Tibial artery (tissue), 4 donors: ENCODE measurements at regions not wholly inside any gene's neighbourhood (a gene's known extent, or its start where the extent isn't known, plus 50 kb on each side); places are given as distances from the start of the nearest gene placed in this dataset.
"Not testable (repeated sequence)": the region's sequence is repeated elsewhere in the genome, so short reads cannot be mapped to it uniquely, and the experiment has no call there.

Experiments
- DNase-seq, 2 donors: peaks; one replicate each; pipeline ENCODE4 v3.0.0-alpha.2; 2019
- H3K27ac ChIP-seq, 2 donors: fragments of 200-600 bp; sonication (generic) in 1 of 2; 1 replicate in 1 of 2; 2 replicates in 1 of 2; pipeline ENCODE4 v1.5.1; 2018 to 2019; ENCODE audit warnings: mild to moderate bottlenecking in 1 of 2
- H3K27me3 ChIP-seq, 2 donors: fragments of 200-600 bp; sonication (generic) in 1 of 2; one replicate each; pipeline versions ENCODE4 v1.5.1 to v1.6.0; 2016 to 2019
- H3K36me3 ChIP-seq, 3 donors: fragments of 200-600 bp; sonication (generic) in 2 of 3; one replicate each; pipeline ENCODE4 v1.5.1; 2016 to 2019; ENCODE audit warnings: mild to moderate bottlenecking in 2 of 3
- H3K4me1 ChIP-seq, 4 donors: fragments of 200-600 bp; sonication (generic) in 2 of 4; 1 replicate in 3 of 4; 2 replicates in 1 of 4; pipeline ENCODE4 v1.5.1; 2016 to 2019
- H3K4me3 ChIP-seq, 2 donors: fragments of 200-600 bp; sonication (generic) in 1 of 2; 1 replicate in 1 of 2; 2 replicates in 1 of 2; pipeline ENCODE4 v1.5.1; 2018 to 2019; ENCODE audit warnings: mild to moderate bottlenecking in 2 of 2
- H3K9me3 ChIP-seq, 3 donors: fragments of 200-600 bp; sonication (generic) in 1 of 3; one replicate each; pipeline ENCODE4 v1.5.1; 2016 to 2019
- intact Hi-C: fragments of 100-400 bp; cut with DNase I; formaldehyde crosslinking; loops from one replicate; pipeline ENCODE4 v1.15.0; 2023; ENCODE audit warnings: low total_unique reads
- TF ChIP-seq, protein P1 (sequence below), 2 experiments: fragments of 200-600 bp in 1 of 2; fragments of 450-650 bp in 1 of 2; IDR thresholded peaks; one replicate each; pipeline ENCODE4 v1.5.1; 2017 to 2019; ENCODE audit warnings: antibody characterized with exemption in 2 of 2, mild to moderate bottlenecking in 1 of 2, moderate library complexity in 1 of 2

DNA sequence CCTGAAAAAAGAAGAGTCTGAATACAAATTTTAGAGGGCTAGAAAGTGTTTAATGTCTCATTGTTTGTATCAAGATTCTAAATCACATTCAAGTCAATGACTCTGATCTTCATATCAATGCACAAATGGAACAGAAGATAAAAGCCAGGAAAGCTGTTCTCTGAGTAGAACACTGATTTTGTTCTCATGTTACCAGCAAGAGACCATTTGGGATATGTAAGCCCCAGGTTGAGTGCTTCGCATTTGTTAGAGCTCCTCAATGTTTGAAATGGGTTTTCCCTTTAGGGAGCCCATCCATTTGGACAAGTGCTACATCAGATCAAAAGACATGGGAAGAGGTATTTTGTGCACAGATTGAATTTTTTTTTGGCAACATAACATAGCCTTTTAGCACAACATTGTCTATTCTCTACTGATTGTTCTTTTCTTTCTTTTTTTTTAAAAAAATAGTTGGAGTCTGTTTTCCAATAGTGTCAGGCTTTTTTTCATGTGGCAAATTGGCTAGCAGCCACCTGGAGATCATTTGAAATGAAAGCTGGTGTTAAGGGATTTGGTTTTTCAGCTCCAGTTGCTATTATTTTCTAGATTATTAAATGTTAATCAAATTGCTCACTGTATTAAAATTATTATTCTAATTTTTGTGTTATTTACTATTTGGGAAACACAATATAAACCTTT lies 74.5 kb upstream of the ZPLD1 start:
- Histone ChIP-seq H3K27ac (no peak overlapping the region), H3K4me3 (no peak overlapping the region), H3K27me3 (no peaks in the 10 kb centered on the region), H3K9me3 (peaks cover 0 to 9% (median 0%) of the 10 kb centered on the region in 3 donors), H3K4me1 (no peaks in the 10 kb centered on the region), H3K36me3 (no peaks in the 10 kb centered on the region)
- intact Hi-C loops: no loop called here
- TF ChIP-seq, protein P1, sequence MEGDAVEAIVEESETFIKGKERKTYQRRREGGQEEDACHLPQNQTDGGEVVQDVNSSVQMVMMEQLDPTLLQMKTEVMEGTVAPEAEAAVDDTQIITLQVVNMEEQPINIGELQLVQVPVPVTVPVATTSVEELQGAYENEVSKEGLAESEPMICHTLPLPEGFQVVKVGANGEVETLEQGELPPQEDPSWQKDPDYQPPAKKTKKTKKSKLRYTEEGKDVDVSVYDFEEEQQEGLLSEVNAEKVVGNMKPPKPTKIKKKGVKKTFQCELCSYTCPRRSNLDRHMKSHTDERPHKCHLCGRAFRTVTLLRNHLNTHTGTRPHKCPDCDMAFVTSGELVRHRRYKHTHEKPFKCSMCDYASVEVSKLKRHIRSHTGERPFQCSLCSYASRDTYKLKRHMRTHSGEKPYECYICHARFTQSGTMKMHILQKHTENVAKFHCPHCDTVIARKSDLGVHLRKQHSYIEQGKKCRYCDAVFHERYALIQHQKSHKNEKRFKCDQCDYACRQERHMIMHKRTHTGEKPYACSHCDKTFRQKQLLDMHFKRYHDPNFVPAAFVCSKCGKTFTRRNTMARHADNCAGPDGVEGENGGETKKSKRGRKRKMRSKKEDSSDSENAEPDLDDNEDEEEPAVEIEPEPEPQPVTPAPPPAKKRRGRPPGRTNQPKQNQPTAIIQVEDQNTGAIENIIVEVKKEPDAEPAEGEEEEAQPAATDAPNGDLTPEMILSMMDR (IDR thresholded peaks at IDR 0.05): no peak
- DNase-seq: no peak

DNA sequence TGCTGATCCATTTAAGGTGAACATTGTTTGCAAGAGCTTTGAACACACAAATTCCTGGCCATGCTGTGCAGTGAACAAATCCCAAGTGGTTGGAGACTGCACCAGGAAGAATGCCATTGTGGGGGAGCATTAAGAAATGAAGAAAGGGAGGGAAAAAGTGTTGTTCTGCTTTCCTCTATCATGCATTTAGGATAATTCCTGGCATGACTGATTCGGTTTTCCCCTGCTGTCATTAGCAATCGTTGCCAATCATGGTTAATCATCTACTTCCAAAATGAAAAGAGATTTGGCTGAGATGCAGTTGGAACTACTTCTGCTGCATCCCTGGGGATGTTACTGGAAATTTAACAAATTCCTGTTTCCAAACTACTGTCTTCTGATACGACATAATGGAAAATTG lies 73.7 kb upstream of the ZPLD1 start:
- H3K4me1 ChIP-seq: no peaks in the 10 kb centered on the region
- TF ChIP-seq, protein P1 (IDR thresholded peaks at IDR 0.05): no peak
- intact Hi-C loops: no loop called here
- DNase-seq: no peak
- no peak overlapping the region for H3K27ac ChIP-seq
- H3K36me3 ChIP-seq: no peaks in the 10 kb centered on the region
- H3K4me3 ChIP-seq: no peak overlapping the region
- H3K27me3 ChIP-seq: no peaks in the 10 kb centered on the region
- peaks cover 0 to 9% (median 0%) of the 10 kb centered on the region in 3 donors for H3K9me3 ChIP-seq

DNA sequence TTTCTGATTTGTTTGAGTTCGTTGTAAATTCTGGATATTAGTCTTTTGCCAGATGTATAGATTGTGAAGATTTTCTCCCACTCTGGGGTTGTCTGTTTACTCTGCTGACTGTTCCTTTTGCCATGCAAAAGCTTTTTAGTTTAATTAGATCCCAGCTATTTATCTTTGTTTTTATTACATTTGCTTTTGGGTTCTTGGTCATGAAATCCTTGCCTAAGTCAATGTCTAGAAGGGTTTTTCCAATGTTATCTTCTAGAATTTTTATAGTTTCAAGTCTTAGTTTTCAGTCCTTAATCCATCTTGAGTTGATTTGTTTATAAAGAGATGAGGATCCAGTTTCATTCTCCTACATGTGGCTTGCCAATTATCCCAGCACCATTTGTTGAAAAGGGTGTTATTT lies 68.7 kb upstream of the ZPLD1 start:
- H3K27me3 ChIP-seq, H3K4me1 ChIP-seq, H3K4me3 ChIP-seq, H3K36me3 ChIP-seq, H3K9me3 ChIP-seq, H3K27ac ChIP-seq, intact Hi-C loops, DNase-seq: not testable (repeated sequence)

DNA sequence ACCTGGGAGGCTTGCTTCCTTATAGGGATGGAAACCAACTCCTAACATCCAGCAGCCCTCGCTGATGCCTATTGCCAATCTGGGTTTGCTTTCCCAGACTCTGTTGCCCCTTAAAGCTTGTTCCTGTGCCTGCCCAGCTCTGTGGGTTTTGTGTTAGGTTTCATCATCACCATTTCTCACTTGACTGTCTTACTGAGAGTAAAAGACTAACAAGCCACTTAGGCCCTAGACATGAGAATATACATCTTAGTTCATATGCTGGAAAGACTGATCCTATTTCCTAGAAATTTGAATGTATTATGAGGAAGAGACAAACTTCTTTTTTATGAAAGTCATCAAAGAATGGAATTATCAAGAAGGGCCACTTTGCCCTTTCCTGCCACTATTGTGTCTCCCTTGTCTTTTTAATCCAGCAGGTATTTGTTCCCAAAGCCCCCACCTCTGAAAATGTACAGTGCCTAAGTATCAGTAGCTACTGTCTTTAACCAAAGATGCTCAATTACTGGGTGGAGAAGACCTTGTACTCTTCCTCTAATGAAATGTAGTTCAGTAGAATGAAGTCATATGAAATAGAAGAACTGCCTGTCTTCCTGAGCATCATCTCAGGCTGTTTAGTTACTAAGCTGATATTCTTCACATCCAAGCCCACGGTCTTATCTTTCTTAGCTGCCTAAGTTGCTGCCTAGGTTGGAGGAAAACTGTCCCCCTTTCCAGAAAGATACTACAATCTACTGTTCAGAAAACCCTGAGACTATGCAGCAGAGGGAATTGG lies 59.8 kb upstream of the ZPLD1 start:
- no peak overlapping the region for H3K4me3 ChIP-seq
- H3K27me3 ChIP-seq: no peaks in the 10 kb centered on the region
- H3K9me3 ChIP-seq: no peaks in the 10 kb centered on the region
- no peak for DNase-seq
- H3K4me1 ChIP-seq: no peaks in the 10 kb centered on the region
- no peak overlapping the region for H3K27ac ChIP-seq
- intact Hi-C loops: no loop called here
- H3K36me3 ChIP-seq: no peaks in the 10 kb centered on the region
- TF ChIP-seq, protein P1 (IDR thresholded peaks at IDR 0.05): no peak

DNA sequence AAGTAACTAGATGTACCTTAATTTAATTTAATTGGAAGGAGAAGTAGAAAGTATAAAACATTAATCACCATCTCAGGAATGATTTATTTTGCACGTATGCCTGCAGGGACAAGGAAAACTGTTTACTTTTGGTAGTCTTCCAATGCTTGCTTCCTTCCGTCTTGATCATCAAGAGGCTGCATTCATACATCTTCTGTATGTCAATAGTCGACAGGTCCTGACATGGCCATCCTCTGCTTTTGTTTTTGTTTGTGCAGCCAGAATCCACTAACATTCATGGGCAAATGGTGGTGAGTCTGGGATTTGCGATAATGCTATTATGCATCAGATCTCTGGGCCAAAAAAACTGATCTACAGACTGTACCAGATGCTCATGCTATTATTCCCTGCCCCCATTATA lies 56.6 kb upstream of the ZPLD1 start:
- Histone ChIP-seq H3K27me3 (no peaks in the 10 kb centered on the region), H3K4me1 (no peaks in the 10 kb centered on the region), H3K4me3 (no peak overlapping the region), H3K27ac (no peak overlapping the region), H3K36me3 (no peaks in the 10 kb centered on the region), H3K9me3 (no peaks in the 10 kb centered on the region)
- intact Hi-C loops: no loop called here
- TF ChIP-seq, protein P1 (IDR thresholded peaks at IDR 0.05): no peak
- no peak for DNase-seq

DNA sequence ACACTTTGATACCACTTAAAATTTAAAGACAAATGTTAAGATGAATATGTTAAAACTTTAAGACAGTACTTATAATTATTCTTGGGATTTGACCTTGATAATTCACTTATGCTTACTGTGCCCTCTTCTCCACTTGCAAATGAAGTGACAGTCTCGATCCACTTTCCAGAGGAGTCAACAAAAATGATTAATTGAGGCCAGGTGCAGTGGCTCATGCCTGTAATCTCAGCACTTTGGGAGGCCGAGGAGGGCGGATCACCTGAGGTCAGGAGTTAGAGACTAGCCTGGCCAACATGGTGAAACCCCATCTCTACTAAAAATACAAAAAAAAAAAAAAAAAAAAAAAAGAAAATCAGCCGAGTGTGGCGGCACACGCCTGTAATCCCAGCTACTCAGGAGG lies 52.6 kb upstream of the ZPLD1 start:
- H3K4me3 ChIP-seq, H3K27ac ChIP-seq, intact Hi-C loops, H3K27me3 ChIP-seq, H3K36me3 ChIP-seq, DNase-seq, H3K9me3 ChIP-seq, H3K4me1 ChIP-seq: not testable (repeated sequence)
